Breast epithelium (tissue), 3 donors: ENCODE measurements at regions not wholly inside any gene's neighbourhood (a gene's known extent, or its start where the extent isn't known, plus 50 kb on each side); places are given as distances from the start of the nearest gene placed in this dataset.

Experiments
- CTCF ChIP-seq, 3 donors: fragments of 450-650 bp; IDR thresholded peaks; one replicate each; pipeline ENCODE4 v1.5.1; 2016 to 2017; ENCODE audit warnings: antibody characterized with exemption in 3 of 3, mild to moderate bottlenecking in 3 of 3, moderate library complexity in 3 of 3
- POLR2A ChIP-seq: fragments of 450-650 bp; IDR thresholded peaks from one replicate; pipeline ENCODE4 v1.6.1; 2016; ENCODE audit warnings: antibody characterized with exemption, mild to moderate bottlenecking, moderate library complexity

- TF ChIP-seq CTCF (IDR thresholded peaks at IDR 0.05): no peak
- no peak for TF ChIP-seq POLR2A
These were observed 329.7 kb downstream of the FSIP2 start for GRCh38 chr2:186068139-186068801.
